Stimulated activated CD4-positive, alpha-beta T cell treated with anti-CD3 and anti-CD28 coated beads, Interleukin-1b, Interleukin-23, amount 100 ng/mL, for 4 hours (primary cell): ENCODE measurements at regions not wholly inside any gene's neighbourhood (a gene's known extent, or its start where the extent isn't known, plus 50 kb on each side); places are given as distances from the start of the nearest gene placed in this dataset.
"Not testable (repeated sequence)": the region's sequence is repeated elsewhere in the genome, so short reads cannot be mapped to it uniquely, and the experiment has no call there.

Experiments used
- DNase-seq, 2 donors: peaks; one replicate each; pipeline ENCODE4 v3.0.0-alpha.2; 2020; ENCODE audit warnings: low read depth in 2 of 2

DNA sequence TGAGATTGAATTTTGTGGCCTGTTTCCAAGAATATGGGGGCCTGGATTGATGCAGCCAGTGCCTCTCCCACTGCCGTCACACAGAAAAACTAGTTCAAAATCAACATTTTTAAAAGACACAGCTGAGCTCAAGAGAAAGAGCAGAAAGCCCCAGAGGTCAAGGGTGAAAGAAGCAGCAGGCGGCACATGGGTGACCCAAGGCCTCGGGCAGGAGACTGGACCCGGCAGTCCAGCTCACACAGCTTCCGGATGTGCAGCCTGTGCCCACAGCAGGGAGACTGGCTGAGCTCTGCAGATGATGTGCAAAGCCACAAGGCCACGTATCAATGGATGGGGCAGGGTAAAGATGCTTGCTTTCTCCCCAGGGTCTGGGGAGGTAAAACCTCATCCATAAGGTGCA lies 50.4 kb upstream of the RNF32 start:
- no peak for DNase-seq

DNA sequence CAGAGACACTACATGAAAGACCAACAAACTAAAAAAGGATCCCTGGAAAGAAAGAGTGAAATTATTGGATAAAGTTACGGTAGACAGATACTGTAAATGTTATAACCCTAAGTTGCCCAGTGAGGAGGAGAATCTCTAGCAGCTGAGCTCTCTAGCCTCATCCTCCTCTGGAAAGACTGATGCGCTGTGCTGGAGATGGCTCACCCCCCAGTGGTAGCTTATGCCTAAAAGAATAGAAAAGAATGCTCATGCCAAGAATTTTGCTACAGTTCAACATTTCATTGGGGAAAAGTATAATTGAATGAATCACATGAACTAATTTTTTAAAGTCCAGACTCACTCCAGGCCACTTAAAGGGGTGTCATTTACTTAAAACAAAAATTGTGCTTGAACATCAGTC lies 50.8 kb upstream of the RNF32 start:
- DNase-seq = no peak

DNA sequence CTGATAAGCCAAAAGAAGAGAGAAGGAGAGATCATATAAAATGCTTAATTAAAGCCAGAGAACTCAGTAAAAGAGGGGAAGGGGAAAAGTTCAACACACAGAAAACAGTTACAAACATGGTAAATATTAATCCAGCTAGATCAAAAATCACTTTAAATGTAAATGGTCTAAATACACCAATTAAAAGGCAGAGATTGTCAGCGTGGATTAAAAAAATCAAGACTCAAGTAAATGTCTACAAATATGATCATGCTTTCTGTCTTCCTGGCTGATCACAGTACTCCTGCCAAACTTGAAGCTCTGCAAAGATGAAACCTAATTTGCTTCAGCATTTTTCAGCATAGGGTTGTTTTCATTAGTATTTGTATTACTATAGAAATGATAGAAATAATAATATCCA lies 54.6 kb upstream of the RNF32 start:
- DNase-seq = no peak

DNA sequence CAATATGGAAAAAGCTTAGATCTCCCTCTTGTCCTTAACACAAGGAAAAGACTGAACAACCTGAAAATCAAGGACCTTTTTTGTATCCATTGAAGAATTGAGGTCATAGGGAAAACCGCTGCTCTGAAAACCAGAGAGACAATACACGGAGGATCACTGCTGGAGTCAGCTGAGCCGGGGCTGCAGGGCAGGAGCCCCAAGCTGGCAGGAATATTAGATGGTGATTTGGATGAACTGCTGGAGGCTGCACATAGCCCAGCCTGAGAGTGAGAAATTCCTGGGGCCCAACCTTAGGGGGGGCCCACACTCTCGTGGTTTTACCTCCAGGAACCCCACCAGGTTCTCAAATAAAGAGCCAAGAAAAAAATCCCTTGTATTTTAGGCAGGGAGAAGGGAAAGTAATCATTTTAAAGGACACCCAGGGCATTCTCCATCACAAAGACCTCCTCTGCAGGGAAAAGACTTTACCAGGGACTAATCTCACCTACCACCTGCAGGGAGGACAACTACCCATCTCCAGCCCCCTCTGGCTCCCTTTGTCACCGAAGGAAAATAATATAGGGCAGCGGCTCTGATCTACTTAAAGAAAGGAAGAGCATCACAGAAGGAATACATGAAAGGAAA lies 55.4 kb upstream of the RNF32 start:
- no peak for DNase-seq

DNA sequence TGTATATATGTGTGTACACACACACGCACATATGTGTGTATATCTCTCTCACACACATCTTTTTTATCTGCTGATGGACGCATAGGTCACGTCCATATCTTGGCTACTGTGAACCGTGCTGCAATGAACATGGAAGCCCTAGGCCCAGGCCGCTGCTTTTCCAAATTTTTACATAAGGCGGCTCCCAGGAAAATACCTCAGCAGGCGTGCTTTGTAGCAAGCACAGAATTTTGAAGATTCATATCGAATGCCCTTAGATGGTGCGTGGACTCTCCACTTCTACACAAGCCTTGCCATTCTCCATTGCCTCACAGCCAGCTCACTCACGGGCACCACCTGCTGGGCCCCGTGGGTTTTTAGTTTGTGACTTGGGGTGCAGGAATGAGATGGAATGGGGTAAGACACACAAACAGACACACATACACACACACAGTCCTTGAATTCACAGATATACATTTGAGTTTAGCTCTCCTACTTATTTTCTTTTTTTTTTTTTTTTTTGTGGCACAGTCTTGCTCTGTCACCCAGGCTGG lies 57.9 kb upstream of the RNF32 start:
- DNase-seq = no peak

DNA sequence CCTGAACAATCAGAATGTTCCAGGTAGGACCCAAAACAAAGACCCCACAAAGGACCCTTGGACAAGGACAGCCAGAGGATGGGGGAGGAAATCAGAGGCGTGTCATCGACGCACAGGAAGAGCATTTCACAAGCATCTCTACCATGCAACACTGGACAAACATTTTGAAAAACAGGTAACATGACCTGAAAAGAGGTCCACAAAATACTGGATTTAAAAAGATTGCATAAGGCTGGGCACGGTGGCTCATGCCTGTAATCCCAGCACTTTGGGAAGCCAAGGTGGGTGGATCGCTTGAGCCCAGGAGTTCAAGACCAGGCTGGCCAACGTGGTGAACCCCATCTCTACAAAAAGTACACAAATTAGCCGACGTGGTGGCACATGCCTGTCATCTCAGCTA lies 60.5 kb upstream of the RNF32 start:
- no peak for DNase-seq

DNA sequence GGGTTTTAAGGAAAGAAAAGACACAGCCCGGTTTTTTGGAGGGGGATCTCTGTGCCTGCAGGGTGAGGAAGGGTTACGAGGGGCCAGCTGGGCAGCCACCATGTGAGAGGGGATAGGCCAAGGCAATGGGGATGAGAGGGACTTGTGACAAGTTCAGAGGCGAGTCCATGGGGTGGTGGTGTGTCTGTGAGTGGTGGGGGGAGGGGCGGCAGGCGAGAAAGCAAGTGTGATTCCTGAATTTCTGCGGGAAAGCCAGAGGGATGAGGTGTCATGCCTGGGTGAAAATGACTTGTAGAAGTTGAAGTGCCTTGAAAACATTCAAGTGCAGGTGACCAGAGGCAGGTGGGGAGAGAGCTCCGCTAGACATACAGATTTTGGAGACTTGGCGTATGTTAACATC lies 61.0 kb upstream of the RNF32 start:
- no peak for DNase-seq

DNA sequence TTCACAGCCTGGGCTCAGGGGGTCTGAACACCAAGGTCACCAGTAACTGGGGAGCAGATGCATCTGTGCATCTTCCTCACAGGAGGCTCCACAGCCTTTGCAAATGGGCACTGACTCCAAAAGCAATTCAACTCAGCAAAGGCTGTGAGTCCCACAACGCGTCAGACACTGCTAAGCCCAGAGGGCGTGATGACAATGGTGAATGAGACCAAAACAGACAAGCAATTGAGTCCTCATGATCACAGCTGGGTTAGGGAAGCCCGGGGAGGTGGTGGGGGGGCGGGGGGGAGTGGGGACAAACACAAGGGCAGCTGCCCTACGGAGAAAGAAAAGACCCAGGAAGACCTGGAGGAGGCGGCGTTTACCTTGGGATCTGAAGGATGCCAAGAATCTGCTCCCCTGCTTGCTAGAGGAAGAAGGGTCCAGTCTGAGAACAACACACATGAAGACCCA lies 61.6 kb upstream of the RNF32 start:
- DNase-seq = no peak

DNA sequence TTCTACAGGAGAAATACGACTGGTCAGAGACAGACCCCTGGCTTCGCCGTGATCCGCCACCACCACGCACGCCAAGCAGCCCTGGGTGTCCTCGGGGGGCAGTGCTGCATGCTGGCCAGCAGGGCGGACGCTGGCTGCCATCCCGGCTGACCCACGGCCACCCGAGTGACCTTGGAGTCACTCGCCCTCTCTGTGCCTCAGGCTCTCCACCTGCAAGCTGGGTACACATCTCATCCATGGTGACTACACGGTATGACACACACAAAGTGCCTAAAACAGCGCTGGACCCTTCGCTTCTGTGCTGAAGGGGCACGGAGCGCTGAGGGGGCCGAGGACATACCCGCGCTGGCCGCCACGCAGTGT lies 62.0 kb upstream of the RNF32 start:
- DNase-seq = no peak

DNA sequence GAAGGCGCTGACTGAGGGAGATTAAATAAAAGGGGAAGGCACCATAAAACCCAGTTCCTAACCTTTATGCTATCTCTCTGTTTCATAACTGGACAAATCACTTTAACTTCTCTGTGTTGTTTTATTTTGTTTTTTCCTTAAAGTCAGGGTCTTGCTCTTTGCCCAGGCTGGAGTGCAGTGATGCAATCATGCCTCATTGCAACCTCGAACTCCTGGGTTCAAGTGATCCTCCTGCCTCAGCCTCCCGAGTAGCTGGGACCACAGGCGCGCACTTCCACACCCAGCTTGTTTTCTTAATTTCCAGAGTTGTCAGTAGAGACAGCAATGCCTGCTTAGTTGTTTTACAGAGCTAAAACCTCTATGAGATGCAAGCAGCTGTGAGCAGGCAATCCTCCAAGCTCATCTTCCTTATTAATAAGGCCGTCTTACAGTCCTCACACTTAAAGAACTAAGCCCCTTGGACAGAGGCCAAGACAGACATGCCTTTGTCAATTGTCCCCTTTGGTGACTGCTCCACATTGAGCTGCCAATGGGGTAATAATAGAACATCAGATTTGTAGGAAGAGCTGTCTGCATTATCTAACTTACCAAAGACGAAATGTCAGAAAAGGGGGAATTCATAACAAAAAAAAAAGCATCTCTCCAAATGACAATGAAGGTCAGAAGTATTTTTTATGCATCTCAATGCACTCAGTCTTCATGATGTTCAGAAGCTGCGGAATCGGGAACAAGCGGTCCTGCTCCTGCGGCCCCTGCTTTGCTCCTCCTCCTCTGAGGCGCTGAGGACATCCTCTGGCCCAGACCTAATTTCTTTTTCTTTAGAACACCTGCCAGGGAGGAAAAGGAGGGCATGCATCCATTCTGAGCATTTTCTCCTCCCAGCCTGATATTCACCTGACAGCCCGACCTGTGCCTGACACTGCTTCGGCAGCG lies 62.7 kb upstream of the RNF32 start:
- DNase-seq = no peak

DNA sequence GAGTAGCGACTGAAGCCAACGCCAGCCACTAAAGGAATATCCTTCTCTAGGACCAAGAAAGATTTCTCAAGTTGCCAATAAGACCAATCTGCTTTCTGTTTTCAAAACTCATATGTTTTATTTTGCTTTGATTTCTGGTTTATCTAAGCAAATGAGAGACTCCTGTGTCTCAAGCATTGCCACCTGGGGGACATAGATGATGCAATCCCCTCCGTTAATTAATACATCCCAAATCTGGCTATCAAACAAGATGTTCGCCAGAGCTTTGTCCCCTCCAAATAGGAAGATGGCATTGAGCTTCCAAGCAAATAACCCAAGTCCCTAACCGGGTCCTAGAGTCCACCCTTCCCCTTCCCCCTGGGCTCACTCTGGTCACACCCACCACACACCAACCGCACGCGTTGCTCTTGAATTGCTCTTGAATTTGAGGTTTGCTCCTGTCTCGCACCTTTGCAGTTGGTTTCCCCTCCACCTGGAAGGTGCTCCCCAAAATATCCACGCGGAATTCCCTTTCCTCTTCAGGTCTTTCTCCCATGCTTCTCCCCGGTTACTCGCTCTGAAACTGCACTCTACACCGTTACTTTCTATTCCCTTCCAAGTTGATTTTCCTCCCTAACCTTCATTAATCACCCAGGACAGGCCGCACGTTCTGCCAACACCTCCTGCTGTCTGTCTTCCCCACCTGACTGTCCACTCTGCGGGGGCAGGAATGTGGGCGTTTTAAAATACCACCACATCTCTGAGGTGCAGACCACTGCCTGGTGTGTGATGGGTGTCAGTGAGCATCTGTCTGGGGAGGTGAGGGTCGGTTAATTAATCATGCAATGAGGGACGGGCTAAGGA lies 64.1 kb upstream of the RNF32 start:
- no peak for DNase-seq

DNA sequence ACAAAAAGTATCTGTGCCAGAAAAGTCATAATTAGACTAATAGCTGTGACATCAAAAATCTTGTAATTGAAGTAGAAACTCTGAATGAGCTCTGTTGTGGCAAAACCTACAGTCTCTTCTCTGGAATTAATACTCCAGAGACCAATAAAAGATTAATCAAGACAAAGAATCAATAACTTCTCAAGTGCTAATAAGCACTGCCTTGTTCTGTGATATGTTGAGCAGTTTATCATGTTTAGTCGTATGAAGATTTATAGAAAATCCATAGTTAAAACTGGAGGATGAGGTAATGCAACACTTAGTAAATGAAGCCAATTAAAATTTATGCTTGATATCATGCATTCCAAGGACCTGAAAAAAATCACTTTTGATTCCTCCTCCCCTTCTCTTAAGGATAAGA lies 72.3 kb upstream of the RNF32 start:
- no peak for DNase-seq

DNA sequence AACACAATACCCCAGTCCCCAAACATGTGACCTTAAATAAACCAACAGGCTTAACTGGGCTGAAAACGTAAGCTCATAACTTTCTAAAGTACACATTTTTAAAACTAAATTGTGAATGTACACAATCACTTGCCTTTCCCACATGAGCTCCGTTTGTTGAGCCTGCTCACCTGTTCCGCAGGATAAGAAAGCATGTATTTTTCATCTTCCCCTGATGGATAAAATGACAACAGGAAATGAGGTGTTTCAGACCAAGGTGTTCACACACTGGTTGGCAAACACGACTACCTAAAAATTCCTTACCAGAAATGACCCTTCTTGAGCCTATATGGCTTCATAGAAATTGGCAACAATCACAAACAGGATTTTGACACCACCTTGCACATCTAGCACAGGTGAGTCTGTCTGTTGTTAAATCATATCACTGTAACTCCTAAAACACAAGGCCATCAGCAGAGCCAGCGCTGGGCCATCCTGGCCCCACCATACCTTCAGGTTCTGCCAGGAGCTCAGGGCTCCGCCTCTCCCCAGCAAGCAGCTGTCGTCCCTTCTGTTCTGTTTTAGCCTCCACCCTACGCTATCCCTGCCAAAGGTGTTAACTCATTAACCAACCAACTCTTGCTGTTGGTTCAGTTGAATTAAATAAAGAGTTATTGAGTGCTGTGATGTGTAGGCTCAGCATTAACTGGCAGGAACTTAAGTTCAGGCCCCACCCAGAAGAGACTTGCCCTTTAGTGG lies 73.6 kb upstream of the RNF32 start:
- no peak for DNase-seq

DNA sequence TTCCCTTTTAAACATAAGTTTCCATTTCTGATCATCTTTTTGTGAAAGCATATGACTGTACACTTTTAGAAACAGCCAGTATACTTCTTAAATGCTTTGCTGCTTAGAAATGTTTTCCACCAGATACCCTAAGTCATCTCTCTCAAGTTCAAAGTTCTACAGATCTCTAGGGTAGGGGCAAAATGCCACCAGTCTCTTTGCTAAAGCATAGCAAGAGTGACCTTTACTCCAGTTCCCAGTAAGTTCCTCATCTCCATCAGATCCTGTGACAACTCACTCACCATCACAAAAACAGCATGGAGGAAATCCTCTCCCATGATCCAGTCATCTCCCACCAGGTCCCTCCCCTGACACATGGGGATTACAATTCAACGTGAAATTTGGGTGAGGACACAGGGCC lies 75.6 kb upstream of the RNF32 start:
- DNase-seq = not testable (repeated sequence)

DNA sequence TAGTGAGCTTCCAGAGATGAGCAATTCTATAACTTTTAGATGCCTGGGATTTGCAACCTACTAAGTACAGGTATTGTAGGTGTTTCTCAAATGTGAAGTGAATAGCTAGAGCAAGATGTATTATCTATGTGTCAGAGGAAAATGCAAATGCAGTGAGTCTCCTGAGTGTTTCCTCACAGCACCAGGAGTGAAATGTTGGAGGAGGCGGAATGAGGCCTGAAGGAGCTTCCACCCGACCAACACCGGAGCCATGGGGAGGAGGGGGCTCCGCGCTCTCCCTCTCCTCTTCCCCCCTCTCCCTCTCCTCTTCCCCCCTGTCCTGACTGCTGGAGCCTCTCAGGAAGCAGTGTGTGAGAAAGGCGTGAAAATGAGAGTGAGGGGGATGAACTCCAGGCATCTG lies 79.9 kb upstream of the RNF32 start:
- DNase-seq = no peak

DNA sequence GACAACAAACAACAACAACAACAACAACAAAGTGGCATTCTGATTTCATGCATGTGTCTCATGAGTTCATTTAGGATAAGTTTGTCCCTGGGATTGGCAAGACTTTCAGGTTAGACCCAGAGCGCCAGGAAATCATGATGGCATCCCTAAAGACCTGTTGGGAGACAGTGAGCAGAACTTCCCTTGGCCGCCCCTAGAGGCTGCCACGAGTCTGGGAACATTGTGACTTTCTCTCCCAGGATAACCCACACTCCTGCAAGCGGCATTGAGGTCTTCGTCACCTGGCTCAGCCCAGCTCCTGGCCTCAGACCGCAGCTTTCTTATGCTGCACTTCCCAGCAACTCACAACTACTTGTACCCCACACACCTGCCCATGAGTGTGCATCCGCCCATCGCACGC lies 80.5 kb upstream of the RNF32 start:
- no peak for DNase-seq

DNA sequence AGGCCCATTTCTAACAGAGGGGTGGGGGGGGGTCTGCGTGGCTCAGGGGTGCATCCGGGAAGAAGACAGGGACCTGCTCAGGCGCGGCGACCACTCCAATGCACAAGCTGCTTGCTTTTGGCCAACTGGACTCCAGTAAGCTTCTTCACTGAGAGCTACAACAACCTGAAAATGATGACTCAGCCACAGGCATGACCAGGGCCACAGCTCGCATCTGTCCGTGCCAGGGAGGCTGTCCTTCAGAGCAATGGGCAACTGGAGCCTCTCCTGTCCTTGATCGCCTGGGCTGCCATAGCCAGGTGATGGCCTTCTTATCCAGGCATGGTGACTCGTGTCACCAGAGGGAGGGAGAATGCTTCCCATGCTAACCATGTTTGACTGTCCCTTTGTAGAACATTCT lies 81.6 kb upstream of the RNF32 start:
- no peak for DNase-seq

DNA sequence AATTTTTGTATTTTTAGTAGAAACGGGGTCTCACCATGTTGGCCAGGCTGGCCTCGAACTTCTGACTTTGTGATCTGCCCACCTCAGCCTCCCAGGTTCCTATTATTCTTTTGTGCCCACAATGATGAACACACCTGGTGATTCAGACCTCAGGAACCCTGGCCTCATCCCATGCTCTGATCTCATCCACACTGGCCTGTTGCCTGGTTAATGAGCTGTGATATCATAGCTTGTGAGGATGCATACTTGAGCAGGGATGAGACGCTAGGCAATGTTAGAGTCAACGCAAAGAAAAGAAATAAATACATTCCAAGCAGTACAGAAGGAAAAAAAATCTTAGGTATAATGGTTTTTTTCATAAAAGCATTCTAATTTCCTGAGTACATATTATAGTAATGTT lies 82.4 kb upstream of the RNF32 start:
- no peak for DNase-seq

DNA sequence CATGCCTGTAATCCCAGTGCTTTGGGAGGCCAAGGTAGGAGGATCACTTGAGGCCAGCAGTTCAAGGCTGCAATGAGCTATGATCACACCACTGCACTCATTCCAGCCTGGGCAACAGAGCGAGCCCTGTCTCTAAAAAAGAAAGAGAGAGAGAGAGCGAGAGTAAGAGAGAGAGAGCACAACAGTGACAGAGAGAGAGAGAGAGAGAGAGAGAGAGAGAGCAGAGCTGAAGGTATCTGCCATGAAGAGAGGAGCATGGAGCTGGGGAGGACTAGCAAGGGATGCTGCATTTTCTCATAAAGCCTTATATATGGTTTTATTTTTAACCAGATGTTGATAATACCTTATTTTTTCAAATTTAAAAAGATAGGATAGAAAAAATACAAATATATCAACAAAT lies 84.5 kb upstream of the RNF32 start:
- no peak for DNase-seq

DNA sequence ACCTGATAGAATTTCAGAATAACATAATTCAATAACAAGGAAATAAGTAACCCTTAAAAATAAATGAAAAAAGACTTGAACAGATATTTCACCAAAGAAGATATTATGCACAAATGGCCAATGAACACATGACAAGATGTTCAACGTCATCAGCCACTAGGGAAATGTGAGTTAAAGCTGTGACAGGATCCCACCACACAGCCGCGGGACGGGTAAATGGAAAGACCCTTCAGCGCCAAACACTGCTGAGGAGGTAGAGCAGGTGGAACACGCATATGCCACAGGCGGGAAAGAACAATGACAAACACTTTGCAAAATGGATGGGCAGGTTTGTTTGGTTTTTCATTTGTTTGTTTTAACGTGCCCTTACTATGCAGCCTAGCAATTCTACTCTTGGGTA lies 86.1 kb upstream of the RNF32 start:
- no peak for DNase-seq

DNA sequence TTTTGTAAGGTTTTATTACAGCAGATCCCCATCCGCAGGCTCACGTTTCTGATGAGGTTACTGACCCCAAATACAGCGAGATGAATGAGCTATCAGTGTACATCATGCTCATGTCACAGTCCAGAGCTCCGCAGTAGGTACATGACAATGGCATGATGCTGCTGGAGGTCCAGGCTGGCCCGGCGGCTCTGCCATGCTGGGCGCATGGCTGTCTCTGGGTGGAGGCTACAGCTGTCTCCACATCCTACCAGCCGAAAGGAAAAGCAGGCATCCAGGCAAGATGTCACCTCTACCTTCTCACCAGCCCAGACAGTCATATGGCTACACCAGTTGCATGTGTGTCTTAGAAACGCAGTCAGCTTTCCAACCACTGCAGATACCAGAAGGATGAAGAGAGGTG lies 90.9 kb upstream of the RNF32 start:
- no peak for DNase-seq
